C4-2B (cell line): ENCODE measurements at regions not wholly inside any gene's neighbourhood (a gene's known extent, or its start where the extent isn't known, plus 50 kb on each side); places are given as distances from the start of the nearest gene placed in this dataset.
"Not testable (repeated sequence)": the region's sequence is repeated elsewhere in the genome, so short reads cannot be mapped to it uniquely, and the experiment has no call there.

ENCODE experiments used
- H3K27ac ChIP-seq: fragments of 450-650 bp; 2 replicates; pipeline ENCODE4 v1.5.1; 2017
- CTCF ChIP-seq: fragments of 450-650 bp; conservative IDR thresholded peaks from 2 replicates; pipeline ENCODE4 v1.5.1; 2017; ENCODE audit warnings: mild to moderate bottlenecking
- ZFX ChIP-seq: fragments of 450-650 bp; IDR thresholded peaks from 2 replicates; pipeline ENCODE4 v1.6.1; 2017

GRCh38 chr14:106141242-106142220 is 615.1 kb downstream of the TMEM121 start:
- no peak overlapping the region; the same call in 1 of the 2 replicates for H3K27ac ChIP-seq
- TF ChIP-seq ZFX (no peak), CTCF (peak; percentile 15)

- H3K27ac ChIP-seq, result not testable (repeated sequence)
Observed at GRCh38 chr14:106145731-106146130, 619.3 kb downstream of the TMEM121 start.

- H3K27ac ChIP-seq, result not testable (repeated sequence)
- TF ChIP-seq CTCF, result peak; percentile 98
Observed at GRCh38 chr14:106153362-106153955, 627.1 kb downstream of the TMEM121 start.

- TF ChIP-seq CTCF (no peak), ZFX (no peak)
- H3K27ac ChIP-seq, result no peak overlapping the region
Observed at GRCh38 chr14:106163316-106163715, 636.9 kb downstream of the TMEM121 start.

- not testable (repeated sequence) for H3K27ac ChIP-seq
Observed at GRCh38 chr14:106163812-106164211, 637.4 kb downstream of the TMEM121 start.

- no peak overlapping the region for H3K27ac ChIP-seq
- TF ChIP-seq CTCF, result no peak
- TF ChIP-seq ZFX, result no peak
Observed at GRCh38 chr14:106166232-106166631, 639.8 kb downstream of the TMEM121 start.

GRCh38 chr14:106166650-106167204 is 640.3 kb downstream of the TMEM121 start:
- TF ChIP-seq CTCF, result no peak
- no peak for TF ChIP-seq ZFX
- H3K27ac ChIP-seq, result no peak overlapping the region

GRCh38 chr14:106170163-106170658 is 643.8 kb downstream of the TMEM121 start:
- H3K27ac ChIP-seq, result not testable (repeated sequence)
- TF ChIP-seq CTCF, result peak; percentile 63
